Urinary bladder (tissue), 3 donors: ENCODE measurements at regions not wholly inside any gene's neighbourhood (a gene's known extent, or its start where the extent isn't known, plus 50 kb on each side); places are given as distances from the start of the nearest gene placed in this dataset.

Experiments
- DNase-seq: peaks from one replicate; pipeline ENCODE4 v3.0.0-alpha.2; 2015; ENCODE audit errors: extremely low spot score
- H3K27ac ChIP-seq: one replicate; pipeline ENCODE4 v1.5.1; 2013; ENCODE audit warnings: low read depth, mild to moderate bottlenecking, moderate library complexity
- H3K36me3 ChIP-seq: one replicate; pipeline ENCODE4 v1.6.1; 2013; ENCODE audit warnings: mild to moderate bottlenecking, moderate library complexity; ENCODE audit not compliant: insufficient read depth
- H3K4me1 ChIP-seq: one replicate; pipeline ENCODE4 v1.6.1; 2013; ENCODE audit warnings: mild to moderate bottlenecking, moderate library complexity; ENCODE audit not compliant: insufficient read depth
- H3K4me3 ChIP-seq: one replicate; pipeline ENCODE4 v1.5.1; 2013; ENCODE audit warnings: low read depth, low read length
- WGBS: extraction: QIAGEN DNeasy Blood & Tissue Kit; methylation state at CpG from one replicate; pipeline ENCODE4 v1.1.7; 2013; 5-methylcytosine and 5-hydroxymethylcytosine counted together
- donor health status: healthy with polysubstance abuse.
- donor health status: healthy.

GRCh38 chr1:209454340-209454994, 129.0 kb upstream of the CAMK1G start:
- 78% methylated on average over 2 of the region's 2 CpGs for WGBS
- Histone ChIP-seq H3K36me3 (no peaks in the 10 kb centered on the region), H3K27ac (no peak overlapping the region), H3K4me3 (no peak overlapping the region), H3K4me1 (no peaks in the 10 kb centered on the region)
- no peak for DNase-seq

- 71% methylated on average over 3 of the region's 3 CpGs for WGBS
- DNase-seq = no peak
Measured at GRCh38 chr1:209455145-209455544, 128.4 kb upstream of the CAMK1G start.

GRCh38 chr1:209455661-209456358, 127.7 kb upstream of the CAMK1G start:
- WGBS = 67% methylated on average over 6 of the region's 6 CpGs

More at GRCh38 chr1:209455145-209455544, 128.4 kb upstream of the CAMK1G start:
- no peaks in the 10 kb centered on the region for H3K36me3 ChIP-seq
- H3K4me3 ChIP-seq = no peak overlapping the region
- H3K4me1 ChIP-seq = no peaks in the 10 kb centered on the region
- H3K27ac ChIP-seq = no peak overlapping the region

GRCh38 chr1:209456878-209457277, 126.6 kb upstream of the CAMK1G start:
- Histone ChIP-seq H3K4me3 (no peak overlapping the region), H3K36me3 (no peaks in the 10 kb centered on the region), H3K4me1 (no peaks in the 10 kb centered on the region), H3K27ac (no peak overlapping the region)
- DNase-seq = no peak
- 56% methylated on average over 1 of the region's 1 CpG for WGBS

More at GRCh38 chr1:209455661-209456358, 127.7 kb upstream of the CAMK1G start:
- Histone ChIP-seq H3K4me3 (no peak overlapping the region), H3K27ac (no peak overlapping the region), H3K36me3 (no peaks in the 10 kb centered on the region), H3K4me1 (no peaks in the 10 kb centered on the region)
- DNase-seq = no peak

- no peak for DNase-seq
- 83% methylated on average over 6 of the region's 6 CpGs for WGBS
- Histone ChIP-seq H3K36me3 (no peaks in the 10 kb centered on the region), H3K4me3 (no peak overlapping the region), H3K4me1 (no peaks in the 10 kb centered on the region), H3K27ac (no peak overlapping the region)
Measured at GRCh38 chr1:209457401-209458125, 126.0 kb upstream of the CAMK1G start.

GRCh38 chr1:209458921-209459320, 124.6 kb upstream of the CAMK1G start:
- no peak overlapping the region for H3K27ac ChIP-seq
- H3K36me3 ChIP-seq = no peaks in the 10 kb centered on the region
- no peak overlapping the region for H3K4me3 ChIP-seq
- WGBS = 89% methylated on average over 3 of the region's 3 CpGs
- DNase-seq = no peak
- no peaks in the 10 kb centered on the region for H3K4me1 ChIP-seq

- H3K4me3 ChIP-seq = no peak overlapping the region
- no peak for DNase-seq
- H3K27ac ChIP-seq = no peak overlapping the region
- no peaks in the 10 kb centered on the region for H3K4me1 ChIP-seq
- no peaks in the 10 kb centered on the region for H3K36me3 ChIP-seq
Measured at GRCh38 chr1:209461168-209461567, 122.3 kb upstream of the CAMK1G start.

- no peaks in the 10 kb centered on the region for H3K4me1 ChIP-seq
- no peak overlapping the region for H3K4me3 ChIP-seq
- no peak overlapping the region for H3K27ac ChIP-seq
- no peaks in the 10 kb centered on the region for H3K36me3 ChIP-seq
- DNase-seq = no peak
Measured at GRCh38 chr1:209462433-209462832, 121.1 kb upstream of the CAMK1G start.

GRCh38 chr1:209463441-209463840, 120.1 kb upstream of the CAMK1G start:
- no peak overlapping the region for H3K27ac ChIP-seq
- no peaks in the 10 kb centered on the region for H3K4me1 ChIP-seq
- H3K36me3 ChIP-seq = no peaks in the 10 kb centered on the region
- no peak overlapping the region for H3K4me3 ChIP-seq
- DNase-seq = no peak
- WGBS = 95% methylated on average over 1 of the region's 1 CpG

- Histone ChIP-seq H3K36me3 (no peaks in the 10 kb centered on the region), H3K4me1 (no peaks in the 10 kb centered on the region), H3K27ac (no peak overlapping the region), H3K4me3 (no peak overlapping the region)
- no peak for DNase-seq
Measured at GRCh38 chr1:209473025-209473424, 110.5 kb upstream of the CAMK1G start.

- Histone ChIP-seq H3K27ac (no peak overlapping the region), H3K4me3 (no peak overlapping the region), H3K4me1 (no peaks in the 10 kb centered on the region), H3K36me3 (no peaks in the 10 kb centered on the region)
- no peak for DNase-seq
- 83% methylated on average over 6 of the region's 6 CpGs for WGBS
Measured at GRCh38 chr1:209480345-209480744, 103.2 kb upstream of the CAMK1G start.

- DNase-seq = no peak
- Histone ChIP-seq H3K36me3 (no peaks in the 10 kb centered on the region), H3K27ac (no peak overlapping the region), H3K4me1 (no peaks in the 10 kb centered on the region), H3K4me3 (no peak overlapping the region)
- 81% methylated on average over 4 of the region's 4 CpGs for WGBS
Measured at GRCh38 chr1:209483691-209484090, 99.8 kb upstream of the CAMK1G start.

- Histone ChIP-seq H3K27ac (no peak overlapping the region), H3K36me3 (no peaks in the 10 kb centered on the region), H3K4me1 (no peaks in the 10 kb centered on the region), H3K4me3 (no peak overlapping the region)
- no peak for DNase-seq
Measured at GRCh38 chr1:209484429-209484828, 99.1 kb upstream of the CAMK1G start.

- Histone ChIP-seq H3K4me3 (no peak overlapping the region), H3K36me3 (no peaks in the 10 kb centered on the region), H3K4me1 (no peaks in the 10 kb centered on the region), H3K27ac (no peak overlapping the region)
- 56% methylated on average over 2 of the region's 2 CpGs for WGBS
- DNase-seq = no peak
Measured at GRCh38 chr1:209485167-209485566, 98.3 kb upstream of the CAMK1G start.
